ENCODE measurements at regions not wholly inside any gene's neighbourhood (a gene's known extent, or its start where the extent isn't known, plus 50 kb on each side); places are given as distances from the start of the nearest gene placed in this dataset.
A peak's percentile ranks its signal among the peaks of the same experiment; 100 is the strongest.

- no peak for DNase-seq (ENCODE audit: low spot score)
Observed at GRCh38 chr5:87949676-87950631, 318.7 kb downstream of the TMEM161B start.

- DNase-seq (ENCODE audit: low spot score) = no peak
Observed at GRCh38 chr5:87948486-87948885, 320.2 kb downstream of the TMEM161B start.

- peak; percentile 9 for DNase-seq (ENCODE audit: low spot score)
Observed at GRCh38 chr5:87946271-87946670, 322.4 kb downstream of the TMEM161B start.

GRCh38 chr5:87945286-87945650 lies 323.4 kb downstream of the TMEM161B start:
- DNase-seq (ENCODE audit: low spot score) = no peak

GRCh38 chr5:87944553-87945285 lies 323.9 kb downstream of the TMEM161B start:
- peak; percentile 97 for DNase-seq (ENCODE audit: low spot score)

- no peak for DNase-seq (ENCODE audit: low spot score)
Observed at GRCh38 chr5:87940775-87941174, 327.9 kb downstream of the TMEM161B start.

- no peak for DNase-seq (ENCODE audit: low spot score)
Observed at GRCh38 chr5:87936667-87937066, 332.0 kb downstream of the TMEM161B start.

GRCh38 chr5:87924436-87924835 lies 344.2 kb downstream of the TMEM161B start:
- DNase-seq (ENCODE audit: low spot score) = no peak

- DNase-seq (ENCODE audit: low spot score) = no peak
Observed at GRCh38 chr5:87916320-87916719, 352.3 kb downstream of the TMEM161B start.

GRCh38 chr5:87912419-87912818 lies 356.2 kb downstream of the TMEM161B start:
- no peak for DNase-seq (ENCODE audit: low spot score)

GRCh38 chr5:87909382-87909781 lies 359.3 kb downstream of the TMEM161B start:
- DNase-seq (ENCODE audit: low spot score) = no peak

- no peak for DNase-seq (ENCODE audit: low spot score)
Observed at GRCh38 chr5:87906962-87907361, 361.7 kb downstream of the TMEM161B start.

GRCh38 chr5:87900419-87900818 lies 368.2 kb downstream of the TMEM161B start:
- DNase-seq (ENCODE audit: low spot score) = no peak

- DNase-seq (ENCODE audit: low spot score) = no peak
Observed at GRCh38 chr5:87899721-87900131, 368.9 kb downstream of the TMEM161B start.

GRCh38 chr5:87899208-87899661 lies 369.4 kb downstream of the TMEM161B start:
- DNase-seq (ENCODE audit: low spot score) = peak; percentile 39

GRCh38 chr5:87898574-87898973 lies 370.1 kb downstream of the TMEM161B start:
- DNase-seq (ENCODE audit: low spot score) = no peak

- no peak for DNase-seq (ENCODE audit: low spot score)
Observed at GRCh38 chr5:87888139-87888538, 380.5 kb downstream of the TMEM161B start.

GRCh38 chr5:87887247-87887646 lies 381.4 kb downstream of the TMEM161B start:
- DNase-seq (ENCODE audit: low spot score) = no peak

GRCh38 chr5:87886164-87886563 lies 382.5 kb downstream of the TMEM161B start:
- no peak for DNase-seq (ENCODE audit: low spot score)

GRCh38 chr5:87885758-87886157 lies 382.9 kb downstream of the TMEM161B start:
- no peak for DNase-seq (ENCODE audit: low spot score)

- DNase-seq (ENCODE audit: low spot score) = no peak
Observed at GRCh38 chr5:87877495-87877894, 391.1 kb downstream of the TMEM161B start.

GRCh38 chr5:87877023-87877422 lies 391.6 kb downstream of the TMEM161B start:
- DNase-seq (ENCODE audit: low spot score) = no peak

- no peak for DNase-seq (ENCODE audit: low spot score)
Observed at GRCh38 chr5:87876616-87877015, 392.0 kb downstream of the TMEM161B start.

Data from cerebellar cortex (tissue), 1 donor.